ENCODE measurements at regions not wholly inside any gene's neighbourhood (a gene's known extent, or its start where the extent isn't known, plus 50 kb on each side); places are given as distances from the start of the nearest gene placed in this dataset.
"Not testable (repeated sequence)": the region's sequence is repeated elsewhere in the genome, so short reads cannot be mapped to it uniquely, and the experiment has no call there.

- no peak overlapping the region for H3K4me3 ChIP-seq (ENCODE audit: low read length)
- DNase-seq (ENCODE audit: low read depth, low spot score), result no peak
These were observed 191.9 kb upstream of the SYNPR start for GRCh38 chr3:63086190-63086589.

- H3K4me3 ChIP-seq (ENCODE audit: low read length), result no peak overlapping the region
- no peak for DNase-seq (ENCODE audit: low read depth, low spot score)
These were observed 188.9 kb upstream of the SYNPR start for GRCh38 chr3:63089007-63089750.

GRCh38 chr3:63089751-63090132 lies 188.4 kb upstream of the SYNPR start:
- H3K4me3 ChIP-seq (ENCODE audit: low read length), result no peak overlapping the region
- no peak for DNase-seq (ENCODE audit: low read depth, low spot score)

- DNase-seq (ENCODE audit: low read depth, low spot score), result no peak
- H3K4me3 ChIP-seq (ENCODE audit: low read length), result no peak overlapping the region
These were observed 187.5 kb upstream of the SYNPR start for GRCh38 chr3:63090656-63091055.

- H3K4me3 ChIP-seq (ENCODE audit: low read length), result no peak overlapping the region
- no peak for DNase-seq (ENCODE audit: low read depth, low spot score)
These were observed 185.6 kb upstream of the SYNPR start for GRCh38 chr3:63092515-63092914.

- no peak for DNase-seq (ENCODE audit: low read depth, low spot score)
- H3K4me3 ChIP-seq (ENCODE audit: low read length), result no peak overlapping the region
These were observed 183.3 kb upstream of the SYNPR start for GRCh38 chr3:63094642-63095408.

GRCh38 chr3:63096248-63097058 lies 181.7 kb upstream of the SYNPR start:
- DNase-seq (ENCODE audit: low read depth, low spot score), result no peak
- no peak overlapping the region for H3K4me3 ChIP-seq (ENCODE audit: low read length)

- DNase-seq (ENCODE audit: low read depth, low spot score), result no peak
- H3K4me3 ChIP-seq (ENCODE audit: low read length), result no peak overlapping the region
These were observed 180.7 kb upstream of the SYNPR start for GRCh38 chr3:63097396-63097795.

GRCh38 chr3:63116922-63117321 lies 161.2 kb upstream of the SYNPR start:
- no peak for DNase-seq (ENCODE audit: low read depth, low spot score)
- no peak overlapping the region for H3K4me3 ChIP-seq (ENCODE audit: low read length)

- H3K4me3 ChIP-seq (ENCODE audit: low read length), result no peak overlapping the region
- no peak for DNase-seq (ENCODE audit: low read depth, low spot score)
These were observed 154.0 kb upstream of the SYNPR start for GRCh38 chr3:63124090-63124489.

- no peak for DNase-seq (ENCODE audit: low read depth, low spot score)
- H3K4me3 ChIP-seq (ENCODE audit: low read length), result no peak overlapping the region
These were observed 151.6 kb upstream of the SYNPR start for GRCh38 chr3:63126530-63126929.

GRCh38 chr3:63128380-63128779 lies 149.7 kb upstream of the SYNPR start:
- H3K4me3 ChIP-seq (ENCODE audit: low read length), result no peak overlapping the region
- no peak for DNase-seq (ENCODE audit: low read depth, low spot score)

GRCh38 chr3:63130625-63131024 lies 147.5 kb upstream of the SYNPR start:
- no peak for DNase-seq (ENCODE audit: low read depth, low spot score)
- no peak overlapping the region for H3K4me3 ChIP-seq (ENCODE audit: low read length)

- no peak overlapping the region for H3K4me3 ChIP-seq (ENCODE audit: low read length)
- no peak for DNase-seq (ENCODE audit: low read depth, low spot score)
These were observed 145.5 kb upstream of the SYNPR start for GRCh38 chr3:63132461-63133250.

GRCh38 chr3:63135367-63135766 lies 142.7 kb upstream of the SYNPR start:
- DNase-seq (ENCODE audit: low read depth, low spot score), result no peak
- no peak overlapping the region for H3K4me3 ChIP-seq (ENCODE audit: low read length)

GRCh38 chr3:63136249-63136648 lies 141.9 kb upstream of the SYNPR start:
- DNase-seq (ENCODE audit: low read depth, low spot score); H3K4me3 ChIP-seq (ENCODE audit: low read length): not testable (repeated sequence)

GRCh38 chr3:63142681-63143080 lies 135.4 kb upstream of the SYNPR start:
- no peak for DNase-seq (ENCODE audit: low read depth, low spot score)
- no peak overlapping the region for H3K4me3 ChIP-seq (ENCODE audit: low read length)

GRCh38 chr3:63146154-63146553 lies 132.0 kb upstream of the SYNPR start:
- no peak overlapping the region for H3K4me3 ChIP-seq (ENCODE audit: low read length)
- no peak for DNase-seq (ENCODE audit: low read depth, low spot score)

- no peak overlapping the region for H3K4me3 ChIP-seq (ENCODE audit: low read length)
- no peak for DNase-seq (ENCODE audit: low read depth, low spot score)
These were observed 127.2 kb upstream of the SYNPR start for GRCh38 chr3:63150880-63151279.
